ENCODE measurements at regions not wholly inside any gene's neighbourhood (a gene's known extent, or its start where the extent isn't known, plus 50 kb on each side); places are given as distances from the start of the nearest gene placed in this dataset.

DNA sequence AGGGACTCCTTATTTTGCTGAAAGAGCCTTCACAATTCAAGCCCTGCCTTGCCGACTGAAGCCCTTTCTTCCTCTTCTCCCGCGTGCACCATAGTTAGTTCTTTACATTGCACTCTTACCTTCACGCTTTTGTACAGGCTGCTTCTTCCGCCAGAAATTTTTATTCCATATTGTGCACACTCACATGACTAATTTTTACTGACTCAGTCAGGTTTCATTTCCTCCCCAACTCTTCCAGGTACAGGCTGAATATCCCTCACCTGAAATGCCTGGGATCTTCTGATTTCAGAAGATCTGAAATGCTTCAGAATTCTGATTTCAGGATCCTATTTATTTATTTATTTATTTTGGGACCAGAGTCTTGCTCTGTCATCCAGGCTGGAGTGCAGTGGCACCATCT, 172.8 kb downstream of the ZNF281 start:
- no peak for TF ChIP-seq POLR2AphosphoS5 (IDR thresholded peaks at IDR 0.05)
- TF ChIP-seq, protein P1, sequence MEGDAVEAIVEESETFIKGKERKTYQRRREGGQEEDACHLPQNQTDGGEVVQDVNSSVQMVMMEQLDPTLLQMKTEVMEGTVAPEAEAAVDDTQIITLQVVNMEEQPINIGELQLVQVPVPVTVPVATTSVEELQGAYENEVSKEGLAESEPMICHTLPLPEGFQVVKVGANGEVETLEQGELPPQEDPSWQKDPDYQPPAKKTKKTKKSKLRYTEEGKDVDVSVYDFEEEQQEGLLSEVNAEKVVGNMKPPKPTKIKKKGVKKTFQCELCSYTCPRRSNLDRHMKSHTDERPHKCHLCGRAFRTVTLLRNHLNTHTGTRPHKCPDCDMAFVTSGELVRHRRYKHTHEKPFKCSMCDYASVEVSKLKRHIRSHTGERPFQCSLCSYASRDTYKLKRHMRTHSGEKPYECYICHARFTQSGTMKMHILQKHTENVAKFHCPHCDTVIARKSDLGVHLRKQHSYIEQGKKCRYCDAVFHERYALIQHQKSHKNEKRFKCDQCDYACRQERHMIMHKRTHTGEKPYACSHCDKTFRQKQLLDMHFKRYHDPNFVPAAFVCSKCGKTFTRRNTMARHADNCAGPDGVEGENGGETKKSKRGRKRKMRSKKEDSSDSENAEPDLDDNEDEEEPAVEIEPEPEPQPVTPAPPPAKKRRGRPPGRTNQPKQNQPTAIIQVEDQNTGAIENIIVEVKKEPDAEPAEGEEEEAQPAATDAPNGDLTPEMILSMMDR (IDR thresholded peaks at IDR 0.05): no peak

Measured in suprapubic skin (tissue), 3 donors.